Lower leg skin (tissue), 4 donors: ENCODE measurements at regions not wholly inside any gene's neighbourhood (a gene's known extent, or its start where the extent isn't known, plus 50 kb on each side); places are given as distances from the start of the nearest gene placed in this dataset.
"Not testable (repeated sequence)": the region's sequence is repeated elsewhere in the genome, so short reads cannot be mapped to it uniquely, and the experiment has no call there.

Experiments
- DNase-seq, 2 donors: peaks; one replicate each; pipeline ENCODE4 v3.0.0-alpha.2; 2019; ENCODE audit warnings: low spot score in 2 of 2
- H3K4me3 ChIP-seq: fragments of 200-600 bp; sonication (generic); 2 replicates; pipeline ENCODE4 v1.5.1; 2017; ENCODE audit warnings: mild to moderate bottlenecking, low read depth; ENCODE audit not compliant: poor library complexity, severe bottlenecking
- CTCF ChIP-seq, 3 donors: fragments of 450-650 bp; IDR thresholded peaks; one replicate each; pipeline ENCODE4 v1.5.1; 2016; ENCODE audit warnings: antibody characterized with exemption in 3 of 3, mild to moderate bottlenecking in 3 of 3, moderate library complexity in 2 of 3
- POLR2A ChIP-seq, 2 donors: fragments of 450-650 bp; IDR thresholded peaks; one replicate each; pipeline ENCODE4 v1.6.1; 2016 to 2017; ENCODE audit warnings: antibody characterized with exemption in 2 of 2, mild to moderate bottlenecking in 1 of 2, moderate library complexity in 1 of 2
- WGBS, 2 donors: methylation state at CpG; one replicate each; pipeline ENCODE4 v1.1.5; 2018; 5-methylcytosine and 5-hydroxymethylcytosine counted together
- intact Hi-C: fragments of 100-400 bp; cut with DNase I; formaldehyde crosslinking; loops from one replicate; pipeline ENCODE4 v1.15.0; 2023; ENCODE audit warnings: low total_unique reads

- TF ChIP-seq POLR2A (IDR thresholded peaks at IDR 0.05) (no peak), CTCF (IDR thresholded peaks at IDR 0.05) (no peak)
- intact Hi-C loops: no loop called here
- WGBS, 2 donors: 59 to 75% methylated on average over 5 to 7 of the region's 7 CpGs
- DNase-seq: peak in 1 of 2 donors; percentile 48
- H3K4me3 ChIP-seq: no peak overlapping the region
These were observed 140.4 kb upstream of the ATP2B2 start for GRCh38 chr3:10645800-10646199.

- no peak overlapping the region for H3K4me3 ChIP-seq
- intact Hi-C loops: no loop called here
- WGBS, 2 donors: 71 to 74% methylated on average over 9 of the region's 9 CpGs
- peak in 1 of 2 donors; percentile 69 for DNase-seq
- TF ChIP-seq POLR2A (IDR thresholded peaks at IDR 0.05): no peak
- TF ChIP-seq CTCF (IDR thresholded peaks at IDR 0.05): no peak
These were observed 141.3 kb upstream of the ATP2B2 start for GRCh38 chr3:10646531-10647335.

- 93 to 94% methylated on average over 5 of the region's 5 CpGs for WGBS, 2 donors
- peak in 1 of 2 donors; percentile 58 for DNase-seq
These were observed 142.0 kb upstream of the ATP2B2 start for GRCh38 chr3:10647376-10647775.

GRCh38 chr3:10648181-10648580 lies 142.8 kb upstream of the ATP2B2 start:
- 77 to 78% methylated on average over 4 of the region's 4 CpGs for whole genome bisulfite sequencing, 2 donors

More at GRCh38 chr3:10647376-10647775, 142.0 kb upstream of the ATP2B2 start:
- intact Hi-C loops: no loop called here
- H3K4me3 ChIP-seq: no peak overlapping the region
- TF ChIP-seq CTCF (IDR thresholded peaks at IDR 0.05) (no peak), POLR2A (IDR thresholded peaks at IDR 0.05) (no peak)

GRCh38 chr3:10649463-10649862 lies 144.1 kb upstream of the ATP2B2 start:
- H3K4me3 ChIP-seq, intact Hi-C loops, DNase-seq: not testable (repeated sequence)
- WGBS, 2 donors: 41 to 81% methylated on average over 1 of the region's 1 CpG

More at GRCh38 chr3:10648181-10648580, 142.8 kb upstream of the ATP2B2 start:
- DNase-seq: peak in 1 of 2 donors; percentile 46
- TF ChIP-seq POLR2A (IDR thresholded peaks at IDR 0.05): no peak
- no peak for TF ChIP-seq CTCF (IDR thresholded peaks at IDR 0.05)
- intact Hi-C loops: no loop called here
- H3K4me3 ChIP-seq: no peak overlapping the region

GRCh38 chr3:10651506-10651905 lies 146.1 kb upstream of the ATP2B2 start:
- H3K4me3 ChIP-seq: no peak overlapping the region
- no peak for TF ChIP-seq POLR2A (IDR thresholded peaks at IDR 0.05)
- TF ChIP-seq CTCF (IDR thresholded peaks at IDR 0.05): no peak
- intact Hi-C loops: no loop called here
- DNase-seq: peak in 1 of 2 donors; percentile 54
